ENCODE measurements at regions not wholly inside any gene's neighbourhood (a gene's known extent, or its start where the extent isn't known, plus 50 kb on each side); places are given as distances from the start of the nearest gene placed in this dataset.
A peak's percentile ranks its signal among the peaks of the same experiment; 100 is the strongest.

DNA sequence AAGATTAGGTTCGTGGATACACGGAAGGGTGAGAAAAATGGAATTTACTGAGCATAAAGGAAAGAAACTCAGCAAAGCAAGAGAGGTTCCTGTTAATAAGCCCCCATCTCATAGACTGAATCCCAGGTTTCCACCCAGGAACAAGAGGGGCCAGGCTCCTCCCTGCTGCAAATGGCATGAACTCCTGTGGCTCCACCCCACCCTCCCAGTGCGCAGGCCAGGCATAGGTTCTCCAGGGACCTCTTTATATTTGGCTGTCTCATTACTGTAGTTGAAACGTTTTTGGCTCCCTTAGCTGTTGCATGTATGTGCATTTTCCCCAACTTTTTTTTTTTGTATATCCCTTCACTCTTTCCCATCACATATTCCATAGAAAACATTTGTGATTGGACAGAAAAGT, 217.8 kb upstream of the NRP1 start:
- no peak for DNase-seq (ENCODE audit: low read depth in 2 of 2)

DNA sequence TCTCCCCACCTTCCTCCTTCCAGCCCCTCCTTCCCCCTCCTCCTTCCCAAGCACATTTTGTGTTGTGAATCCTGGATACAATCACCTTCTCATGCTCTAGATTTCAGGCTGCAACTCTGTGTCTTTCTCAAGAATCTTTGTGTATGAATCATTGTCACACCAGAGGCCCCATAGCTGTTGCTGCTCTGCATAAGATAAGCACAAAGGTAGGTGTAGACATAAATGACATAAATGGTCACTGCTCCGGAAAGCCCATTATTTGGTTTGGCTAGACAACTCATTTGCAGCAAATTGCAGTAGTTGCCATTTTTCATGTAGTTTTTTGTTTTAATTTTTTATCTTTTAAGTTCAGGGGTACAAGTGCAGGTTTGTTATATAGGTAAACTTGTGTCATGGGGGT, 216.3 kb upstream of the NRP1 start:
- DNase-seq (ENCODE audit: low read depth in 2 of 2) = peak in 1 of 2 donors; percentile 75

DNA sequence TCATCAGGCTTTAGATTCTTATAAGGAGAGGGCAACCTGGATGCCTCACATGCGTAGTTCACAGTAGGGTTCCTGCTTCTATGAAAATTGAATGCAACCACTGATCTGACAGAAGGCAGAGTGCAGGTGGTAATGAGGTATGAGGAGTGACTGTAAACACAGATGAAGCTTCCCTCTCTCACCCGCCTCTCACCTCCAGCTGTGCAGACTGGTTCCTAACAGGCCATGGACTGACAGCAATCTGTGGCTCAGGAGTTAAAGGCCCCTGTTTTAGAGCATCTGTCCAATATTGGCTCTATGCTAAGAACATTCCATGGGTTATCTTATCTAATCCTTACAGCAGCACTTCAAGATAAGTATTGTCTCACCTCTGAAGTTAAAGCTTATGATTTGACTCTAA, 213.5 kb upstream of the NRP1 start:
- no peak for DNase-seq (ENCODE audit: low read depth in 2 of 2)

DNA sequence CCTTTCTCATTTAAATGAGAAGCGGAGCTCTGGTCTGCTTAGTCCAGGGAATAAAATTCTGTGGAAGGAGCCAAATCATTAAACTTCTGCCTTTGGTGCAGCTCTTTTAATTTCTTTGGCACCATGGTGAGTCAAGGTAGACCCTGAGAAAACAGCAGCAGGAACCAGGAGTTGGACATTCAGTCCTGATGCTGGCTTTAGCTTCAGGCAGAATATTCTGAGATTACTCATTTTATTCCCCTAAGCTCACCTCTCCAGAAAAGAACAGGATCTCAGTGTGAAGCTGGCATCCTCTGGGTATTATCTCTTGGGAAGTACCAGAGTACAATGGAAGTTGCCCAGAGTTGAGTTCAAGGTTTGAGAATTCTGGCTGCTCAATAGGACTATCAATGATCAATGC, 211.6 kb upstream of the NRP1 start:
- no peak for DNase-seq (ENCODE audit: low read depth in 2 of 2)

DNA sequence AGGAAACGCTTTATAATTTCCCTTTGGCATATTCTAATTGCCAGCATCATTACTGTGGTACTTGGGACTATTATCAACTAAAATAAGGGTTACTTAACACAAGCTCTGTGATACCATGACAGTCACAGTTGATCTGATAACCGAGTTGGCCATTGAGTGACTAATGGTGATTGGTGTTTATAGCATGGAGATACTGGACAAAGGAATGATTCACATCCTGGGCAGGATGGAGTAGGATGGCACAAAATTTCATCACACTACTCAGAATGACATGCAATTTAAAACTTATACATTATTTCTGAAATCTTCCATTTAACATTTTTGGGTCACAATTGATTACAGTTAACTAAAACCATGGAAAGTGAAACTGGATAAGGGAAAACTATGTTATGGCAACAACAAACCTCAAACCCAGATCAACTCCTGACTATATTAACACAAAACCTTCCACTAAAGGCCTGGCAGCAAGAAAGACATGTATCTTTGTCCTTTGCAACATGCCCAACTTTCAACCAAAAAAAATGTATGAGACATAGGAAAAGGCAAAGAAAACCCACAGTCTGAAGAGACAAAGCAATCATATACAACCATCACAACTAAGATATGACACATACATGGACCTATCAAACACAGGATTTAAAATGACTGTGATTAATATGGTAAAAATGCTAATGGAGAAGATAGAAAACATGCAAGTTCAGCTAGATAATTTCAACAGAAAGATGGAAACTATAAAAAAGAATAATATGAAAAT, 208.5 kb upstream of the NRP1 start:
- peak; percentile 10 to 54 for DNase-seq (ENCODE audit: low read depth in 2 of 2)

DNA sequence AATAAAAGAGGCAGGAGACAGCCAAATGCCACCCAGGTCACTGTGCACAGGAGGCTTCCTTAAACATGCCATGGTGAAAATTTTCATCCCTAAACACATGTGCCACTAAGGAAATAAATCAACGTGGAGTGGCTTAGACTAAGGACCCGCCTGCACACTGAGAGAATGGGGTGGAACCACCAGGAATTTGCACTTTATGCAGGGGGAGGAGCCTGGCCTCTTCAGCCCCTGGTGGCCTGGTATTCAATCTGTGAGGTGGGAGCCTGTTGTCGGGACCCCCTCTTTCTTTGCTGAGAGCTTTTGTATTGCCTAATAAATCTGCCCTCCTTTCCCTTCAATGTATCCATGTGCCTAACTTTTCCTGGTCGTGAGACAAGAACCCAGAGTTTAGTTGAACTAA, 204.6 kb upstream of the NRP1 start:
- DNase-seq (ENCODE audit: low read depth in 2 of 2) = no peak

DNA sequence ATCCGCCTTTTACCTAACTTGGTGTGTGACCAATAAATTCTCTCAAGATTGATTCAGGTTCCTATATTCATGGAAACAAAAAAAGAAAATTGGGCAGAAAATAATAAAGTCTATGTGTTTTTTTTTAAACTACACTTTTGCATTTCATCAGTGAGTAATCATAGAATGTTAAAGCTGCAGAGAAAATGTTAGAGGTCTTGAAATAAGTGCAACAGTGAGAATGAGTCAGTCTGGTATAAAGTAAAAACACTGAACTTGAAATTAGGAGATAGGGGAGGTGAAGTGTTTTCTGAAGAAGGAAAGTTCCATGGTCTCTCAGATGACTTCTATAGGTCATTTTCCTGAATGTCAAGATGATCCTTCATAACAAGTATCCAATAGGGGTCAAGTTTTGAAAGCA, 202.6 kb upstream of the NRP1 start:
- no peak for DNase-seq (ENCODE audit: low read depth in 2 of 2)

DNA sequence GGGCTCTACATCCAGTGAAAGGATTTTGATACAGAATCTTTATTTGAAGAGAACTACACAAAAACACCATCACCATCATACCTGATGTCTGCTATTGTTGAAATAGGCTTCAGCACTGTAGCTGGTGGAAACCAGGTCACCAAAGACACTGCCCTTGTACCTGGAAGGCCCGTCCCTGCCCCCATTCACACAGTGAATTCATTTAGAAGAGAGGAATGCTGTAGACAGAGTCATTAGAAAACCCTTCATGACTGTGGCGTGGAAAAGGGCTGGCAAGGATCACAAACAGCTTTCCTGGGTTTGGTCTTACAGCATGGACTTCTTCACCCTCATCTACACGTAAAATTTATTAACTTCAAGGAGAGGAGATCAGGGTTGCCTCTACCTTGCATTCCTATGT, 202.0 kb upstream of the NRP1 start:
- DNase-seq (ENCODE audit: low read depth in 2 of 2) = no peak

DNA sequence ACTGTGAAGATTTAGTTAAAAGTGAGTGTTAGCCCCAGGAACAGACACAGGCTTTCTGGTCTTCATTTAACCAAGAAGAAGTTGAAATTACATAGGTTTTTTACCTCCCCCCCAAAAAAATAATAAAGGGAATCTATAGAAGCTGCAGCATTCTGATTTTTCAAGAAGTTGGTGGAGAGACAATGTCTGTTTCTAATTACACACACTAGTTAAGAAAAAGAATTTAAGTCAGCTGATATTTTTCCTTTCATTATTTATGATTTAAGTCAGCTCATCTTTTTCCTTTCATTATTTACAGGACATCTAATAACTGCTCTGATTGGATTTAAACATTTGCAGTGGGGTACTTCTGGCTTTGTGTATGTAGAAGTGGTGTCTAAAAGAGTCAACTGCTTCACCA, 201.4 kb upstream of the NRP1 start:
- no peak for DNase-seq (ENCODE audit: low read depth in 2 of 2)

DNA sequence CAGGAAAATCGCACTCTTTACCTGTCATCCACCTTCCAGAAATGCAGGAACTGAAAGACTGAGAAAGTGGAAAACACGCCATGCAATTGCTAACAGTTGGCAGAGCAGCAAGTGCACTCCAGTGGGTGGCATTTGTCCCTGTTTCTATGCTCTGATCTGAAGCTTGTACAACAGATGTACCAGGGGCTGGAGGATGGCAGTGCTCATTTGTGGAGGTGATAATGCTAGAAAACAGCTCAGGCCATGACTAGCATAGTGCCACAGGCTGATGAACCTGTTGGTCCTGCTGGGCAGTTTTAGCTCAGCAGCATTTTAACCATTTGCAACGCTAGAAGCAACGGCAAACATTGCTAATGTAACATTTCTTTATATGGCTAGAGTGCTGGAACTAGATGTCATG, 199.9 kb upstream of the NRP1 start:
- no peak for DNase-seq (ENCODE audit: low read depth in 2 of 2)

DNA sequence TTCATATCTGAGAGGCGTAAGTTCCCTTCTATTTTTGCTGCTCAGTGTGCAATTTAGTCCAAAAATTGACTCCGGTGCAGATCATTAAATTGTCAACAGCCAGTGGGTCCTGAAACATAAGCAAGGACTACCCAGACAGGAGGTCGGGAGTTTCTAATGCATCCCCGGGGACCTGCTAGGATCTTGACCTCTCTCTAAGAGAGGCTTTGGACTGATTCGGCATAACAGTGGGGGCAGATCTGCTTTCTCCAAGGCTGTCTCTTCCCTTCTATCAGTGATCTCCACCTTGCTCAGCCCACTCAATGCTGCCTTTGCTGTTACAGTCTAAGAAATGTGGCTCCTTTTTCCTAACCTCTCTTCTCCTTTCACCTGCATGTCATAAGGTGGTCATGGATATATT, 199.1 kb upstream of the NRP1 start:
- DNase-seq (ENCODE audit: low read depth in 2 of 2) = no peak

DNA sequence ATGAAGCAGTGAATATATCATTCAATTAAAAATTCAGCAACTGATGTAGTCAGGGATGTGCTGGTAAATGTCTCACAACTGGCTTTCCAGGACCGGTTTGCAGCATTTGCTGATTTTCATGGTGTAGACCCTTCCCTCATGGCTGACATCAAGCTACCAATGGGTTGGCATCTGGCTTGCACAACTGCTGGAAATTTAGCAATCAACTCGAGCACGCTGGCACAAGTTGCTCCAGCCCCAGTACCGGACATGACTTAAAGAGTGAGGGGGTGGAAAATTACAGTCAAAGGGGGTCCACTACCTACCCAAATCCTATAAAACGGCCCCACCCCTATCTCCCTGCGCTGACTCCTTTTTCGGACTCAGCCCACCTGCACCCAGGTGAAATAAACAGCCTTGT, 198.4 kb upstream of the NRP1 start:
- DNase-seq (ENCODE audit: low read depth in 2 of 2) = no peak

DNA sequence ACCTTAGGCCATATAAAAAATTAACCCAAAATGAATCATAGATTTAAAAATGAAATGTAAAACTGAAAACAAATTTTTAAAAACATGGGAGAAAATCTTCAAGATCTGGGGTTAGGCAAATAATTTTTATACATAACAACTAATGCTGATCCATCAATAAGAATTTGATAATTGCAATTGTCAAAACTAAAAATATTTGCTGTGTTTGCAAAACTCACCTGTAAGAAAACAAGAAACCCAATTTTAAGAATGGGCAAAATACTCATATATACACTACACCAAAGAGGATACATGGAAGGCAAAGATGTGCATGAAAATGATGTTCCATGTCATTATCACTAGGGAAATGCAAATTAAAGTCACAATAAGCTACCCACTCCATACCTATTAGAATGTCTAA, 194.8 kb upstream of the NRP1 start:
- no peak for DNase-seq (ENCODE audit: low read depth in 2 of 2)

DNA sequence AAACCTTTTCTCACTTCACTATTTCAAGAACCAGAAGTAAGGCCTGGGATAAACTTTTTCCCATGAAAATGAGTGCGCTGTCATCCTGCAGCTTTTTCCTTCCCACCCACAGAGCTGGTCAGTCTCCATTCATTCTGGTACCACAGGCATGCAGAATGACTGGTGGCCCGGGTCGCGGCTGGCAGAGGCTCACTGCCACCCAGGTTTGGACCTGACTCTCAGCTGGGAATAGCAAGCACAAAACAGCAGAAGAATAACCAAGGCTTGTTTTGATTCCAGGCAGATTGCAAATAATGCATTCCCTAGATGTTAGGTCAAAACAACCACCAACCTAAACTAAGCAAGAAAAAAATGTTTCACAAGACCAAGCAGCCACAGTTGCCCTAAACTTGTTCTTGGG, 190.5 kb upstream of the NRP1 start:
- DNase-seq (ENCODE audit: low read depth in 2 of 2) = no peak

DNA sequence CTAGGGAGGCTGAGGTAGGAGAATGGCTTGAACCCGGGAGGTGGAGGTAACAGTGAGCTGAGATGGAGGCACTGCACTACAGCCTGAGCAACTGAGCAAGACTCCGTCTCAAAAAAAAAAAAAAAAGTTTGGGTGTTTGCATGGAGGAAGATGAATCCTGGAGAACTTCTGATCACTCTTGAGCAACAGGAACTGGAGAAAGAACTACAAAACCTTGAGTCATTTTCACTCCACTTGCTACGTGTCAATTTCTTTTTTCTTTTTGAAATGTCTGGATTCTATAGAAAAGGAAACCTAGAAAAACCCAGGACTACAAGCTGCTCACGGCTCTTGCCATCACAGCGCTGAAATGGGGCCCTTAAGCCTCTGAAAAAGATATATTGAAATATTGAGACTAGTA, 189.6 kb upstream of the NRP1 start:
- DNase-seq (ENCODE audit: low read depth in 2 of 2) = no peak

DNA sequence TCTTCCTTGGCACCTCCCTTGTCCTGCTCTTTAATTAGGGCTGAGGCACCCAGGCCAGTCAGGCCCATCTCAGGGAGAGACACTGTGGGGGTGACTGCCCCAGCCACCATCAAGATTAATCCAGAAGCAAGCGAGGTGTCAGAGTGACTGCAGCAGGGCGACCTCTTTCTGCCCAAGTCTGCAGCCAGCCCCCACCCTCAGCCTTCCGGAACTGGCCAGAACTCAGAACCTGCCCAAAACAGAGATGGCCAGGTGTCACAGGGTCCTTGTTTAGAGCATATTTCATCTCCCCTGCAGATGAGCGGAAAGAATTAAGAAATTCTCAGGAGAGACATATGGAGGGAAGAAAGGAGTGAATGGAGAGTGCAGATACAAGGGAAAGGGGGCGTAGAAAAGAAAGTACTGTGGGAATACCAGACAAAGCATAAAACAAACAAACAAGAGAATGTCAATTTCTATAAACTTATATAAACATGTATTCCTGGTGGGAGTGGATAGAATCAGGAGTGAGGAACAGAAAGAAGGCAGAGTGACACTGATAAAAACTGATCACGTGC, 188.8 kb upstream of the NRP1 start:
- DNase-seq (ENCODE audit: low read depth in 2 of 2) = no peak

DNA sequence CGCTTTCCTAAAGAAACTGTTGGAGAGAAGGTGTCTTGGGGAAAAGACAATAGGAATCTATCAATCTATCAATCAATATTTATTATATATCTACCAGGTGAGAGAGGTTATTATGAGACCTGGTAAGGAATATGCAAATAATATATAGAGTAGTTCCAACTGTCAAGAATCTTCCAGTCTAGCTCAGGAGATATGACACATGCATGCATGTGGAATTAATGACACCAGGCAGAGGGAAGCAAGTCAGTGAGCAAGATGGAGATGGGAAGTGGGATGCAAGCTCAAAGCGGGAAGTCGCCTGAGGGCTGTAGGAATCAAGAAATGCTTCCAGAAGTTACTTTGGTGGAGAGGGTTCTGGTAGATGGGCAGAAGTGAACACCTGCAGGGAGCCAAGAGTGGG, 187.4 kb upstream of the NRP1 start:
- DNase-seq (ENCODE audit: low read depth in 2 of 2) = no peak

DNA sequence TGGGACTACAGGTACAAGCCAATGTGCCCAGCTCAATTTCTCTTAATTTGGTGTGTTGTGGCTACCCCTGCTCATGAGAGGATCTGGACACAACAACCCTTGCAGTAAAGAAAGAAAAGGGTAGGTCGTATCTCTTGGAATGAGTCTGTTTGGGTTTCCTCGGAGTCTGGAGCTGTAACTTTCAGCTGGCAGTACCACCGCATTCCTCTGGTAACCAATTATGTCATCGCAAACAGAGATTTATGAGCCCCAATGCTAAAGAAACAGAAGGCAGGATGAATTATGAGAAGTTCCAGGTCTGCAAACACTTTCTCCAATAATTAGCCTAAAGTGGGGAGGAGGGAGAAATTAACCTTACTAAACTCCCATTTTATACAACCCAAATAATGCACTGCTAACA, 186.6 kb upstream of the NRP1 start:
- no peak for DNase-seq (ENCODE audit: low read depth in 2 of 2)

DNA sequence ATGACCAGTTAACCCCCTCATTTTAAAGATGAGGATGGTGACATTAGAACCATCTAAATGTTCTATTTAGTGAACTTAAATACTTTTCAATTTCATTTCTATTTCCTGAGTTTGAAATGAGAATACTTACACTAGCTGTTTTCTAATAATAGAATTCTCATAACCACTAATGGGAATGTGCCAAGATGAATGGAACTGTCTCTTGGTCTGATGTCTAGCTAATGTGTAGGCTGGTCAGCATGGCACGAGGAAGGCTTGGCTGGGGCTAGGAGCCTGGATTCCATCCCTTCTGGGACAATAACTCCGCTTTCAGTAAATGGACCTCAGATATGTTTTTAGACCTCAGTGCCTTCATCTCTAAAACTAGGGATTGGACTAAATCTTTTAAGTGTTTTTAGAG, 185.8 kb upstream of the NRP1 start:
- no peak for DNase-seq (ENCODE audit: low read depth in 2 of 2)

DNA sequence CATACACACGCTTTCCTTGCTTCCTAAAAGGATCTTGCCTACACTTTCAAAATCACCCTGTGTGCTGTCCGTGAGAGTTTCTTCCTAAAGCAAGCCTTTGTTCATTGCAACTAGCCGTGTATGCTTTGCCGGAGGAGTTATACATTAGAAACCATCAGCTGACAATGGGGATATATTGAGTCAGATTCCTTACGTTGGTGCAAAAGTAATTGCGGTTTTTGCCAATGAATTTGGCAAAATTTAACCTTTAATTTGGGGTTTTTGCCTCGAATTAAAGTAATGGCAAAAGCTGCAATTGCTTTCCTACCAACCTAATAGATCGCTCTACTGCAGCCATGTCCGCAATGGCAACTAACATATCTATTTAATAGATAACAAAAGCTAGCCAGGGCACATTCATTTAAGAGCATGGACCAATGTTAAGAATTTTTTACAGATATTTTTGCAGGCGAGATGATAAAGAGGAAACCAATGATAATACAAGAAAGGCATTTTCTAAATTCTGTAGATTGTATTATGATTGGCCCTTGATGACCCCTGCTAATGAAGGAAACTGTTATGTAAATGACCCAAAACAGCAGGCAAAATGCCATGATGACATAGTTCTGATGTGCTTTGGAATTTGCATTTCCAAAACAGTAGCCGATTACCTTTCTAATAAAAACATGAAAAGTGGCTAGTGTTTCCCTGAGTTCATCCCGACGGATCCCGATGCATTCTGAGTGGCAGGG, 184.8 kb upstream of the NRP1 start:
- no peak for DNase-seq (ENCODE audit: low read depth in 2 of 2)

DNA sequence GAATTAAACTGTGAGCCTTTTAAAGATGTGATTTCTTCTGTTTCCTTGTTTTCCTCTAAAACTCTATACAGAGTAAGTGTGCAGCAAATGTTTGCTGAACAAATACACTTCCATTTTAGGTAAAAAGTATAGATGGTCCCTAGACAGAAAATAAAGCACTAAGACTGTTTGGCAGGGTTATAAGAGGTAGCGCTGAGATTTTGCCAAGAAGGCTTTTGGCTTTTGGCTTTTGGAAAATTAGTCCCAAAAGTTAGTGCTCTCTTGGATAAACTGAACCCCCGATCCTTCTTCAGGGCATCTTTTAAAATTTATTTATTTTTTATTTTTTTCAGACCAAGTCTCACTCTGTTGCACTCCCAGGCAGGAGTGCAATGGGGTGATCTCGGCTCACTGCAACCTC, 175.7 kb upstream of the NRP1 start:
- no peak for DNase-seq (ENCODE audit: low read depth in 2 of 2)

DNA sequence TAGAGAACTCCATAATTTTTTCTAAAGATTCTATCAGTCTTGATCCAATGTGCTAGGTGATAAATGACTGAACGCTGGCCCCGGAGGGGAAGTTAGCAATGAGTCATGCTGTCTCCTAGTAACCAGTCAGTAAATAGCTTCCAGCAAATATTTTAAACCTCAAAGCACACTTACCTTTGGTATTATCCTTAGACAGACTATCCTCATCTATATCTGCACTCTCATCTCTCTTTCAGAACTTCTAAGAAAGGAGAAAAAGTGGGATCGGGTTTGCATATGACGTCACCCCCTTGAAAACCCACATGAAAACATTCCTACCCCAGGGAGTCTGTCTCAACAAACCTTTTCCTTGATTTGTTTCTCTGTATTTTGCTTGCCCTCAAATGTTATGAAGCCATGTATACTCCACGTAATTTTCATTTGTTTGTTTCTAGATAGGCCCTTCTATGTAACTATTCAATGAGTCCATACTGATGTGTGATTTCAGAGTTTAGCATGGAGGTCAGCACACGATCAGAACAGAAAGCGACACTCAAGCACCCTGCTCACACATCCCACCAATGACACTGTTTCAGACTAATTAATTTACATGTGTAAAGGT, 174.9 kb upstream of the NRP1 start:
- DNase-seq (ENCODE audit: low read depth in 2 of 2) = peak; percentile 89 to 93
